ENCODE measurements at regions not wholly inside any gene's neighbourhood (a gene's known extent, or its start where the extent isn't known, plus 50 kb on each side); places are given as distances from the start of the nearest gene placed in this dataset.

- H2BK20ac ChIP-seq (ENCODE audit: low read length), result no peak overlapping the region
- no peak overlapping the region for H2BK120ac ChIP-seq (replicated peaks; ENCODE audit: low read depth, low read length)
- H2AFZ ChIP-seq (ENCODE audit: low read length), result no peak overlapping the region
- H4K91ac ChIP-seq (replicated peaks; ENCODE audit: insufficient read length, low read length), result no peak overlapping the region
- no peak overlapping the region for H2AK5ac ChIP-seq (ENCODE audit: low read depth, low read length)
- no peak overlapping the region for H3K18ac ChIP-seq (ENCODE audit: extremely low read depth, low read length)
- H4K20me1 ChIP-seq (replicated peaks in 1 of 2; ENCODE audit: control insufficient read depth in 1 of 2, insufficient read depth in 2 of 2, low read length in 2 of 2), result no peaks in the 10 kb centered on the region
- TF ChIP-seq CTCF (IDR thresholded peaks at IDR 0.05; ENCODE audit: control extremely low read depth in 1 of 3, insufficient read depth in 1 of 3, low read depth in 1 of 3, low read length in 3 of 3), result no peak
- TF ChIP-seq ATF2 (IDR thresholded peaks at IDR 0.05; ENCODE audit: low read length), result no peak
- no peak for TF ChIP-seq TEAD4 (IDR thresholded peaks at IDR 0.05; ENCODE audit: low read depth, low read length)
- TF ChIP-seq POU5F1 (IDR thresholded peaks at IDR 0.05; ENCODE audit: low read depth, low read length), result no peak
- no peak overlapping the region for H2BK5ac ChIP-seq (ENCODE audit: low read depth, low read length)
- H3K23ac ChIP-seq (ENCODE audit: insufficient read length), result no peak overlapping the region
- H3K9ac ChIP-seq (replicated peaks in 1 of 4; ENCODE audit: extremely low read depth in 1 of 4, low read depth in 3 of 4, low read length in 3 of 4), result no peak overlapping the region
- no peak overlapping the region for H3K4me3 ChIP-seq (ENCODE audit: extremely low read depth in 1 of 4, insufficient read depth in 2 of 4, low read depth in 3 of 4, low read length in 4 of 4)
- peaks cover 2 to 11% (median 7%) of the 10 kb centered on the region in 4 experiments; a peak in 6 of 7 replicates for H3K4me1 ChIP-seq (replicated peaks in 1 of 4; ENCODE audit: control insufficient read depth in 3 of 4, insufficient read depth in 4 of 4, low read length in 3 of 4)
- DNase-seq (ENCODE audit: low read depth in 1 of 2, low spot score in 2 of 2), result no peak
- ChIA-PET CTCF (ENCODE audit: partially characterized antibody) (interaction anchor here (1.7 kb wide), 1 partner anchor 10 kb away, joined by 6 read pairs; no protein-coding TSS in a partner anchor), POLR2A (ENCODE audit: partially characterized antibody) (no interaction called here)
- no peak overlapping the region for H4K8ac ChIP-seq (ENCODE audit: extremely low read depth, insufficient read depth, low read length)
- no peak overlapping the region for H3K4me2 ChIP-seq (ENCODE audit: insufficient read depth in 1 of 2, low read depth in 2 of 2, low read length in 2 of 2)
- H3K27ac ChIP-seq (ENCODE audit: low read depth, low read length), result no peak overlapping the region
- no peak overlapping the region for H2BK15ac ChIP-seq (ENCODE audit: low read length)
- H3K9me3 ChIP-seq (ENCODE audit: insufficient read depth in 2 of 2, low read depth in 1 of 2, low read length in 1 of 2), result no peaks in the 10 kb centered on the region
- H3K14ac ChIP-seq (ENCODE audit: insufficient read length), result no peak overlapping the region
- FAIRE-seq, result no peak
- H2BK12ac ChIP-seq (ENCODE audit: low read depth, low read length), result no peak overlapping the region
- H3K36me3 ChIP-seq (ENCODE audit: control insufficient read depth in 2 of 4, insufficient read depth in 4 of 4, low read length in 3 of 4), result no peaks in the 10 kb centered on the region
- H3K79me1 ChIP-seq (ENCODE audit: low read depth, low read length), result no peaks in the 10 kb centered on the region
- 88% methylated on average over 3 of the region's 3 CpGs; no CpG with 5 or more reads in 1 of the 2 experiments for WGBS, 2 experiments (ENCODE audit: extremely low coverage in 1 of 2, insufficient coverage in 1 of 2, insufficient read length in 1 of 2, insufficient replicate concordance in 2 of 2, low coverage in 1 of 2, low lambda C conversion rate in 2 of 2, missing lambda C conversion rate in 1 of 2)
- H3K56ac ChIP-seq (replicated peaks; ENCODE audit: insufficient read length, low read depth, low read length), result no peak overlapping the region
- peaks cover 0 to 7% (median 1%) of the 10 kb centered on the region in 4 experiments; a peak in 5 of 7 replicates for H3K27me3 ChIP-seq (replicated peaks in 1 of 4; ENCODE audit: control insufficient read depth in 3 of 4, extremely low read depth in 1 of 4, insufficient read depth in 3 of 4, low read length in 3 of 4)
- no peak overlapping the region for H3K4ac ChIP-seq (replicated peaks; ENCODE audit: insufficient read length, low read depth, low read length)
- 0 out of 2 replicates have a peak, but pooled peaks cover under 1% of the 10 kb centered on the region for H3K23me2 ChIP-seq (ENCODE audit: low read depth, low read length)
- no peak overlapping the region for H4K5ac ChIP-seq (ENCODE audit: insufficient read length, low read depth, low read length)
- no peaks in the 10 kb centered on the region for H3K79me2 ChIP-seq (ENCODE audit: control insufficient read depth in 1 of 2, insufficient read depth in 2 of 2, low read length in 2 of 2)
Observed at GRCh38 chr2:65562890-65563289, 130.5 kb upstream of the SPRED2 start.
